Astrocyte (in vitro differentiated cells and primary cell): ENCODE measurements at regions not wholly inside any gene's neighbourhood (a gene's known extent, or its start where the extent isn't known, plus 50 kb on each side); places are given as distances from the start of the nearest gene placed in this dataset.

ENCODE experiments used
- CTCF ChIP-seq: IDR thresholded peaks from 2 replicates; pipeline ENCODE4 v1.5.1; 2011; ENCODE audit warnings: low read depth, mild to moderate bottlenecking, inconsistent platforms, low read length, moderate library complexity; ENCODE audit not compliant: insufficient read depth
- EZH2 ChIP-seq: IDR thresholded peaks from 2 replicates; pipeline ENCODE4 v1.6.1; 2012; ENCODE audit warnings: mild to moderate bottlenecking, low read length, inconsistent platforms; ENCODE audit not compliant: insufficient read depth

GRCh38 chr9:27943501-27943900, 370.2 kb upstream of the C9orf72 start:
- TF ChIP-seq CTCF (no peak), EZH2 (no peak)
